GM23338 (cell line): ENCODE measurements at regions not wholly inside any gene's neighbourhood (a gene's known extent, or its start where the extent isn't known, plus 50 kb on each side); places are given as distances from the start of the nearest gene placed in this dataset.

Source experiments
- ATAC-seq: fragments of 200-7000 bp; cut with Tn5 transposase; 3 replicates; pipeline ENCODE4 v1.9.1; 2020
- DNase-seq: peaks from one replicate; pipeline ENCODE4 v3.0.0-alpha.2; 2015; ENCODE audit warnings: low spot score
- H2AFZ ChIP-seq: fragments of 200-600 bp; sonication (generic); 2 replicates; pipeline ENCODE4 v1.8.0; 2016; ENCODE audit warnings: antibody characterized with exemption, mild to moderate bottlenecking, moderate library complexity
- H3F3A ChIP-seq: fragments of 200-600 bp; sonication (generic); replicated peaks from 2 replicates; pipeline ENCODE4 v1.8.0; 2017; ENCODE audit warnings: antibody characterized with exemption, mixed run types, low read depth
- H3K27ac ChIP-seq: fragments of 200-600 bp; sonication (generic); 2 replicates; pipeline ENCODE4 v1.6.1; 2016; ENCODE audit warnings: low read depth
- H3K27me3 ChIP-seq: fragments of 200-600 bp; sonication (generic); 2 replicates; pipeline ENCODE4 v1.8.0; 2016; ENCODE audit warnings: mild to moderate bottlenecking, mixed run types, moderate library complexity; ENCODE audit not compliant: insufficient read depth
- H3K36me3 ChIP-seq: fragments of 200-600 bp; sonication (generic); 2 replicates; pipeline ENCODE4 v1.8.0; 2016; ENCODE audit warnings: mild to moderate bottlenecking; ENCODE audit not compliant: insufficient read depth
- H3K4me1 ChIP-seq: fragments of 200-600 bp; sonication (generic); 2 replicates; pipeline ENCODE4 v1.8.0; 2016; ENCODE audit warnings: mild to moderate bottlenecking, moderate library complexity; ENCODE audit not compliant: insufficient read depth
- H3K4me2 ChIP-seq: fragments of 200-600 bp; sonication (generic); 2 replicates; pipeline ENCODE4 v1.7.1; 2017; ENCODE audit warnings: mixed run types
- H3K4me3 ChIP-seq: fragments of 200-600 bp; sonication (generic); 2 replicates; pipeline ENCODE4 v1.6.1; 2016; ENCODE audit warnings: mixed run types
- H3K79me2 ChIP-seq: fragments of 200-600 bp; sonication (generic); replicated peaks from 2 replicates; pipeline ENCODE4 v1.8.0; 2017; ENCODE audit warnings: mild to moderate bottlenecking; ENCODE audit not compliant: insufficient read depth
- H3K9me2 ChIP-seq: fragments of 200-600 bp; sonication (generic); 2 replicates; pipeline ENCODE4 v1.8.0; 2017; ENCODE audit not compliant: insufficient read depth
- H4K20me1 ChIP-seq: fragments of 200-600 bp; sonication (generic); replicated peaks from 2 replicates; pipeline ENCODE4 v1.8.0; 2017; ENCODE audit warnings: mild to moderate bottlenecking; ENCODE audit not compliant: insufficient read depth
- H3K27ac Mint-ChIP-seq: 2 replicates; pipeline ENCODE4 v1.8.0; 2020; ENCODE audit warnings: inconsistent platforms, mild to moderate bottlenecking, moderate library complexity, mixed read lengths
- H3K27me3 Mint-ChIP-seq: 3 replicates; pipeline ENCODE4 v1.8.0; 2022; ENCODE audit warnings: low read depth, mild to moderate bottlenecking, moderate library complexity, mixed read lengths, inconsistent platforms; ENCODE audit not compliant: insufficient read depth, poor library complexity
- H3K36me3 Mint-ChIP-seq: 3 replicates; pipeline ENCODE4 v1.8.0; 2021; ENCODE audit warnings: low read depth, mild to moderate bottlenecking, inconsistent platforms, moderate library complexity, mixed read lengths
- H3K4me1 Mint-ChIP-seq: 3 replicates; pipeline ENCODE4 v1.8.0; 2020; ENCODE audit warnings: mild to moderate bottlenecking, inconsistent platforms, mixed read lengths
- H3K4me3 Mint-ChIP-seq: 3 replicates; pipeline ENCODE4 v1.8.0; 2021; ENCODE audit warnings: moderate library complexity, mild to moderate bottlenecking, inconsistent platforms, mixed read lengths
- H3K9me3 Mint-ChIP-seq: 3 replicates; pipeline ENCODE4 v1.8.0; 2020; ENCODE audit warnings: moderate library complexity, mild to moderate bottlenecking, inconsistent platforms, mixed read lengths
- CTCF ChIP-seq, 2 experiments: fragments of 200-600 bp in 1 of 2; sonication (generic) in 1 of 2; conservative IDR thresholded peaks; 2 replicates each; pipeline versions ENCODE4 v1.5.1 to v1.6.1; 2016 to 2017; ENCODE audit warnings: antibody characterized with exemption in 2 of 2, low read depth in 2 of 2, mild to moderate bottlenecking in 2 of 2, moderate library complexity in 1 of 2
- EZH2 ChIP-seq: fragments of 200-600 bp; sonication (generic); IDR thresholded peaks from one replicate; pipeline ENCODE4 v1.8.0; 2017; ENCODE audit warnings: antibody characterized with exemption, mild to moderate bottlenecking, low read depth; ENCODE audit not compliant: unreplicated experiment
- EZH2phosphoT487 ChIP-seq: fragments of 200-600 bp; sonication (generic); IDR thresholded peaks from one replicate; pipeline ENCODE4 v1.8.1; 2018; ENCODE audit warnings: antibody characterized with exemption; ENCODE audit not compliant: unreplicated experiment
- JUNB ChIP-seq: IDR thresholded peaks from one replicate; pipeline ENCODE4 v1.6.1; 2016; ENCODE audit warnings: antibody characterized with exemption; ENCODE audit not compliant: unreplicated experiment
- NANOG ChIP-seq: IDR thresholded peaks from 2 replicates; pipeline ENCODE4 v1.6.1; 2016; ENCODE audit warnings: antibody characterized with exemption, borderline replicate concordance
- POLR2AphosphoS5 ChIP-seq: IDR thresholded peaks from 2 replicates; pipeline ENCODE4 v1.6.1; 2016; ENCODE audit warnings: antibody characterized with exemption, low read depth
- ZNF114 ChIP-seq: fragments of 250-450 bp; sonication (Bioruptor Pico); IDR thresholded peaks from 2 replicates; pipeline ENCODE4 v1.5.0; 2020; ENCODE audit warnings: mild to moderate bottlenecking, moderate library complexity
- ZNF331 ChIP-seq: fragments of 250-450 bp; sonication (Bioruptor Pico); IDR thresholded peaks from 2 replicates; pipeline ENCODE4 v1.5.0; 2020; ENCODE audit warnings: low read depth, mild to moderate bottlenecking, moderate library complexity
- ZNF462 ChIP-seq: fragments of 250-450 bp; sonication (Bioruptor Pico); IDR thresholded peaks from 2 replicates; pipeline ENCODE4 v1.5.0; 2020; ENCODE audit warnings: mild to moderate bottlenecking, moderate library complexity
- TF ChIP-seq, protein P1 (sequence below): IDR thresholded peaks from 2 replicates; pipeline ENCODE4 v1.6.1; 2016; ENCODE audit warnings: antibody characterized with exemption

DNA sequence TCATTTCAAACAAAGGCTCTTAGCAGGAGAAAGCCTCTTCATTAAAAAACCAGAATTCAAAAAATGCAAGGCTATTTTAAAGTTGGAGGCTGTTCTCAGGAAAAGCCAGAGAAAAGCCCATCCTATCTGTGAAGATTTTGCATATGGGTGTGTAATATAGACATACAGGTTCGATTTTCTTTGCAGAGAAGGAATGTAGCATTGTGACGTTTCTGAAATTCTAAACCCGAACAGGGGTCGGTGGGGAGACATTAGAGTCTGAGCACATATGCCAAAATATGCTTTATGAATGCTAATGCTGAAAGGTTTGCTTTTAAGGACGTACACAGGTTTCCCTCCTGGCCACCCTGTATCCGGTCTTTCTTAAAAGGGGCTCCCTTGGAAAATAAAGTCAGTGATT, 363.1 kb upstream of the PAPPA start (continued):
- TF ChIP-seq CTCF (conservative IDR thresholded peaks at IDR 0.05; ENCODE audit: low read depth in 2 of 2): no peak
- no peak for TF ChIP-seq JUNB
- TF ChIP-seq ZNF114 (CRISPR knock-in tag): no peak

- H3K9me3 Mint-ChIP-seq: no peaks in the 10 kb centered on the region
- H3K4me3 Mint-ChIP-seq: no peak overlapping the region
- no peak for ATAC-seq
- H3K4me1 ChIP-seq: no peaks in the 10 kb centered on the region; the same call in 1 of the 2 replicates
- no peaks in the 10 kb centered on the region for H4K20me1 ChIP-seq
- H3K36me3 Mint-ChIP-seq: no peaks in the 10 kb centered on the region
- no peaks in the 10 kb centered on the region for H3K79me2 ChIP-seq
- H3K4me1 Mint-ChIP-seq: no peaks in the 10 kb centered on the region
- H3K27ac Mint-ChIP-seq: no peak overlapping the region
- no peaks in the 10 kb centered on the region for H3F3A ChIP-seq
- no peak overlapping the region for H3K4me3 ChIP-seq
- no peaks in the 10 kb centered on the region for H3K27me3 ChIP-seq
- H3K36me3 ChIP-seq: no peaks in the 10 kb centered on the region
- H2AFZ ChIP-seq: no peak overlapping the region
- H3K27me3 Mint-ChIP-seq: peaks cover 1% of the 10 kb centered on the region
- no peaks in the 10 kb centered on the region; the same call in 1 of the 2 replicates for H3K9me2 ChIP-seq
- no peak for DNase-seq
- H3K27ac ChIP-seq: no peak overlapping the region
- H3K4me2 ChIP-seq: no peak overlapping the region
- TF ChIP-seq CTCF (conservative IDR thresholded peaks at IDR 0.05; ENCODE audit: low read depth in 2 of 2) (no peak), POLR2AphosphoS5 (no peak), ZNF462 (CRISPR knock-in tag) (no peak), EZH2phosphoT487 (no peak), ZNF114 (CRISPR knock-in tag) (no peak), EZH2 (no peak), NANOG (no peak), JUNB (no peak), ZNF331 (CRISPR knock-in tag) (no peak)
- TF ChIP-seq, protein P1, sequence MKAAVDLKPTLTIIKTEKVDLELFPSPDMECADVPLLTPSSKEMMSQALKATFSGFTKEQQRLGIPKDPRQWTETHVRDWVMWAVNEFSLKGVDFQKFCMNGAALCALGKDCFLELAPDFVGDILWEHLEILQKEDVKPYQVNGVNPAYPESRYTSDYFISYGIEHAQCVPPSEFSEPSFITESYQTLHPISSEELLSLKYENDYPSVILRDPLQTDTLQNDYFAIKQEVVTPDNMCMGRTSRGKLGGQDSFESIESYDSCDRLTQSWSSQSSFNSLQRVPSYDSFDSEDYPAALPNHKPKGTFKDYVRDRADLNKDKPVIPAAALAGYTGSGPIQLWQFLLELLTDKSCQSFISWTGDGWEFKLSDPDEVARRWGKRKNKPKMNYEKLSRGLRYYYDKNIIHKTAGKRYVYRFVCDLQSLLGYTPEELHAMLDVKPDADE: no peak
Measured at GRCh38 chr9:115794921-115795475, 358.6 kb upstream of the PAPPA start.
